HepG2 (cell line): ENCODE measurements at regions not wholly inside any gene's neighbourhood (a gene's known extent, or its start where the extent isn't known, plus 50 kb on each side); places are given as distances from the start of the nearest gene placed in this dataset.

ENCODE experiments used
- ATAC-seq: fragments of 200-7000 bp; cut with Tn5 transposase; 3 replicates; pipeline ENCODE4 v1.9.1; 2020; ENCODE audit warnings: mild to moderate bottlenecking, moderate library complexity
- BruUV-seq: library from RNA; stranded (reverse); fragments of 400-500 nt; replicated peaks from 2 replicates; lab custom pipeline; 2021; lab: Mats Ljungman, UMichigan
- CTCF ChIA-PET: fragments of 300-600 bp; formaldehyde crosslinking; extraction: SDS; loops from one replicate; lab custom pipeline; 2021; ENCODE audit warnings: low total read pairs, inconsistent platforms, low intra/inter-chr PET ratio; lab: Yijun Ruan, JAX
- POLR2A ChIA-PET: fragments of 350-600 bp; sonication (Branson Sonifier 250); formaldehyde crosslinking; loops from one replicate; lab custom pipeline; 2020; ENCODE audit warnings: antibody characterized with exemption, inconsistent platforms; lab: Yijun Ruan, JAX
- DNase-seq: peaks from one replicate; pipeline ENCODE4 v3.0.0-alpha.2; 2015; ENCODE audit warnings: low spot score
- FAIRE-seq: peaks from 3 replicates; lab custom pipeline; 2011; peaks lifted over from hg19 to GRCh38; lab: Jason Lieb, UNC
- H2AFZ ChIP-seq: one replicate; pipeline ENCODE4 v1.6.1; 2011; ENCODE audit warnings: low read length, inconsistent platforms
- H3K27ac ChIP-seq: fragments of 300-600 bp; 3 replicates; pipeline ENCODE4 v1.8.0; 2011; ENCODE audit warnings: mixed run types, mild to moderate bottlenecking, mixed read lengths, low read length, inconsistent platforms; ENCODE audit not compliant: insufficient read depth; ENCODE audit errors: extremely low read length
- H3K27me3 ChIP-seq, 2 experiments: fragments of 200-600 bp in 1 of 2; 2 replicates in 1 of 2; 3 replicates in 1 of 2; pipeline versions ENCODE4 v1.6.0 to v1.8.0; 2011; ENCODE audit warnings: low read length in 2 of 2, mild to moderate bottlenecking in 2 of 2, moderate library complexity in 2 of 2, inconsistent platforms in 1 of 2; ENCODE audit not compliant: insufficient read depth in 2 of 2, control insufficient read depth in 1 of 2
- H3K36me3 ChIP-seq, 2 experiments: fragments of 200-600 bp in 1 of 2; replicated peaks in 1 of 2; 2 replicates in 1 of 2; 3 replicates in 1 of 2; pipeline versions ENCODE4 v1.5.1 to v1.8.0; 2011; ENCODE audit warnings: low read length in 2 of 2, inconsistent platforms in 1 of 2; ENCODE audit not compliant: insufficient read depth in 2 of 2, control insufficient read depth in 1 of 2
- H3K4me1 ChIP-seq: 2 replicates; pipeline ENCODE4 v1.5.1; 2012; ENCODE audit warnings: low read length, inconsistent platforms; ENCODE audit not compliant: insufficient read depth
- H3K4me2 ChIP-seq: 2 replicates; pipeline ENCODE4 v1.6.0; 2011; ENCODE audit warnings: low read depth, low read length, inconsistent platforms
- H3K4me3 ChIP-seq, 3 experiments: fragments of 200-600 bp in 1 of 3; sonication (generic), shearing (Covaris generic) in 1 of 3; replicated peaks in 1 of 3; 2 replicates each; pipeline ENCODE4 v1.5.1; 2011 to 2016; ENCODE audit warnings: low read length in 3 of 3, inconsistent platforms in 2 of 3, low read depth in 2 of 3, mild to moderate bottlenecking in 2 of 3, control low read depth in 1 of 3, mixed read lengths in 1 of 3; ENCODE audit not compliant: insufficient read depth in 1 of 3
- H3K79me2 ChIP-seq: one replicate; pipeline ENCODE4 v1.6.1; 2011; ENCODE audit warnings: low read length, inconsistent platforms; ENCODE audit not compliant: insufficient read depth
- H3K9ac ChIP-seq: 2 replicates; pipeline ENCODE4 v1.6.0; 2011; ENCODE audit warnings: mild to moderate bottlenecking, low read depth, low read length, inconsistent platforms; ENCODE audit not compliant: insufficient read depth
- H3K9me3 ChIP-seq: 2 replicates; pipeline ENCODE4 v1.5.1; 2012; ENCODE audit warnings: mild to moderate bottlenecking, low read length
- H4K20me1 ChIP-seq: 2 replicates; pipeline ENCODE4 v1.6.0; 2011; ENCODE audit warnings: inconsistent platforms, mild to moderate bottlenecking, low read length, moderate library complexity; ENCODE audit not compliant: insufficient read depth
- BCL6 ChIP-seq: IDR thresholded peaks from 2 replicates; pipeline ENCODE4 v1.6.1; 2016; ENCODE audit warnings: missing genetic modification reagents, missing compliant biosample characterization
- EED ChIP-seq: sonication (generic); formaldehyde crosslinking; IDR thresholded peaks from 2 replicates; pipeline ENCODE4 v1.5.0; 2020; ENCODE audit warnings: mild to moderate bottlenecking, missing genetic modification reagents
- EP300 ChIP-seq, 3 experiments: sonication (generic) in 1 of 3; formaldehyde crosslinking in 1 of 3; IDR thresholded peaks; 2 replicates each; pipeline versions ENCODE4 v1.5.1 to v1.6.1; 2011 to 2020; ENCODE audit warnings: low read depth in 2 of 3, low read length in 2 of 3, borderline replicate concordance in 1 of 3, improper control_type of control experiment in 1 of 3, mild to moderate bottlenecking in 1 of 3, missing genetic modification reagents in 1 of 3, moderate library complexity in 1 of 3
- MEF2D ChIP-seq: sonication (generic); formaldehyde crosslinking; IDR thresholded peaks from 2 replicates; pipeline ENCODE4 v1.5.1; 2020; ENCODE audit warnings: mild to moderate bottlenecking, missing genetic modification reagents
- NFAT5 ChIP-seq: sonication (generic); formaldehyde crosslinking; IDR thresholded peaks from 2 replicates; pipeline ENCODE4 v1.4.0; 2020; ENCODE audit warnings: missing genetic modification reagents
- SAP130 ChIP-seq: IDR thresholded peaks from 2 replicates; pipeline ENCODE4 v1.6.1; 2016; ENCODE audit warnings: low read depth
- ZFP90 ChIP-seq: sonication (generic); formaldehyde crosslinking; IDR thresholded peaks from 2 replicates; pipeline ENCODE4 v1.8.0; 2022; ENCODE audit warnings: missing genetic modification reagents, mild to moderate bottlenecking, inconsistent platforms, borderline replicate concordance
- ZNF484 ChIP-seq: sonication (generic); formaldehyde crosslinking; IDR thresholded peaks from 2 replicates; pipeline ENCODE4 v1.5.1; 2020; ENCODE audit warnings: mild to moderate bottlenecking, low read depth, missing genetic modification reagents, borderline replicate concordance
- ZNF75D ChIP-seq: sonication (generic); formaldehyde crosslinking; IDR thresholded peaks from 2 replicates; pipeline ENCODE4 v1.8.1; 2023; ENCODE audit warnings: missing genetic modification reagents, mild to moderate bottlenecking, borderline replicate concordance
- WGBS: methylation state at CpG from one replicate; pipeline ENCODE4 v1.1.6; 2017; ENCODE audit warnings: low lambda C conversion rate; 5-methylcytosine and 5-hydroxymethylcytosine counted together
- in situ Hi-C: cut with HindIII; loops from 2 replicates; pipeline ENCODE4 v1.10.0; 2017; ENCODE audit warnings: low pct_unique_long_range_greater_than_20kb; ENCODE audit not compliant: extremely low pct_ligation_motif_present
- intact Hi-C: fragments of 100-400 bp; cut with micrococcal nuclease; formaldehyde crosslinking; loops from one replicate; pipeline ENCODE4 v1.10.0; 2022; ENCODE audit not compliant: unreplicated experiment
- TF ChIP-seq, protein P1 (sequence below), 2 experiments: sonication (generic) in 1 of 2; formaldehyde crosslinking in 1 of 2; IDR thresholded peaks; 2 replicates each; pipeline versions ENCODE4 v1.4.0 to v1.6.1; 2018 to 2020; ENCODE audit warnings: missing genetic modification reagents in 2 of 2, borderline replicate concordance in 1 of 2, low read depth in 1 of 2, mild to moderate bottlenecking in 1 of 2, missing biosample characterization in 1 of 2

DNA sequence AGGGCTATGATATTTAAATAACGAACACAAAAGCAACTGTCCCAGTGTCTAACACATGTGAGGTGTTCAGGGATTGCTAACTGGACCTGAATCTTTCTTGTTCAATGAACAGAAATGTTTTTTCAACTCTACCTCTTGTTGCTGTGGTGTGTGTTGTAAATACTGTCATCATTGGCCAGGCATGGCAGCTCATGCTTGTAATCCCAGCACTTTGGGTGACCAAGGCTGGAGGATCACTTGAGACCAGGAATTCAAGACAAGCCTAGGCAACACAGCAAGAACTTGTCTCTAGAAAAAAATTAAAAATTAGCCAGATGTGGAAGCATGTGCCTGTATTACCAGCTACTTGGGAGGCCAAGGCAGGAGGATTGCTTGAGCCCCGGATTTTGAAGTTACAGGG lies 1250.9 kb downstream of the TYW1 start:
- no TSS peak for BruUV-seq
- no peak for ATAC-seq
- Histone ChIP-seq H4K20me1 (no peaks in the 10 kb centered on the region), H3K4me2 (no peak overlapping the region), H3K36me3 (no peaks in the 10 kb centered on the region), H3K4me1 (no peaks in the 10 kb centered on the region), H2AFZ (no peak overlapping the region), H3K4me3 (no peak overlapping the region), H3K9me3 (peaks cover 53% of the 10 kb centered on the region), H3K9ac (no peak overlapping the region), H3K27me3 (no peaks in the 10 kb centered on the region), H3K27ac (no peak overlapping the region), H3K79me2 (no peaks in the 10 kb centered on the region)
- CTCF ChIA-PET, result no interaction called here
- FAIRE-seq, result no peak
- POLR2A ChIA-PET, result no interaction called here
- in situ Hi-C loops, result no loop called here
- WGBS, result 0% methylated on average over 2 of the region's 2 CpGs
- intact Hi-C loops, result no loop called here
- no peak for DNase-seq
- TF ChIP-seq EED (CRISPR knock-in tag), result no peak
- no peak for TF ChIP-seq EP300 (IDR thresholded peaks at IDR 0.05; ENCODE audit: low read depth in 2 of 2, low read length in 2 of 2)
- TF ChIP-seq EP300 (CRISPR knock-in tag; IDR thresholded peaks at IDR 0.05; ENCODE audit: borderline replicate concordance), result no peak
- TF ChIP-seq, protein P1, sequence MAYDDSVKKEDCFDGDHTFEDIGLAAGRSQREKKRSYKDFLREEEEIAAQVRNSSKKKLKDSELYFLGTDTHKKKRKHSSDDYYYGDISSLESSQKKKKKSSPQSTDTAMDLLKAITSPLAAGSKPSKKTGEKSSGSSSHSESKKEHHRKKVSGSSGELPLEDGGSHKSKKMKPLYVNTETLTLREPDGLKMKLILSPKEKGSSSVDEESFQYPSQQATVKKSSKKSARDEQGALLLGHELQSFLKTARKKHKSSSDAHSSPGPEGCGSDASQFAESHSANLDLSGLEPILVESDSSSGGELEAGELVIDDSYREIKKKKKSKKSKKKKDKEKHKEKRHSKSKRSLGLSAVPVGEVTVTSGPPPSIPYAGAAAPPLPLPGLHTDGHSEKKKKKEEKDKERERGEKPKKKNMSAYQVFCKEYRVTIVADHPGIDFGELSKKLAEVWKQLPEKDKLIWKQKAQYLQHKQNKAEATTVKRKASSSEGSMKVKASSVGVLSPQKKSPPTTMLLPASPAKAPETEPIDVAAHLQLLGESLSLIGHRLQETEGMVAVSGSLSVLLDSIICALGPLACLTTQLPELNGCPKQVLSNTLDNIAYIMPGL (CRISPR knock-in tag; IDR thresholded peaks at IDR 0.05; ENCODE audit: borderline replicate concordance in 1 of 2, low read depth in 1 of 2), result no peak
- TF ChIP-seq NFAT5, result no peak
- no peak for TF ChIP-seq SAP130 (CRISPR knock-in tag)
- no peak for TF ChIP-seq ZFP90 (CRISPR knock-in tag)
- TF ChIP-seq BCL6 (CRISPR knock-in tag), result no peak
- TF ChIP-seq ZNF75D (CRISPR knock-in tag), result no peak
- TF ChIP-seq MEF2D (CRISPR knock-in tag), result no peak
- TF ChIP-seq ZNF484, result no peak
